ENCODE measurements at regions not wholly inside any gene's neighbourhood (a gene's known extent, or its start where the extent isn't known, plus 50 kb on each side); places are given as distances from the start of the nearest gene placed in this dataset.

GRCh38 chr20:57911512-57912226 lies 201.9 kb upstream of the PMEPA1 start:
- Histone ChIP-seq H3K4me1 (no peaks in the 10 kb centered on the region), H3K9me3 (no peaks in the 10 kb centered on the region), H3K36me3 (ENCODE audit: insufficient read depth in 1 of 2, low read depth in 1 of 2) (no peaks in the 10 kb centered on the region), H3K4me3 (no peak overlapping the region), H3K27me3 (ENCODE audit: insufficient read depth in 3 of 3, low read length in 2 of 3) (no peaks in the 10 kb centered on the region), H3K27ac (no peak overlapping the region)
- intact Hi-C loops (cut with DNase I): no loop called here
- WGBS, 3 donors: 88 to 90% (median 89%) methylated on average over 14 of the region's 14 CpGs
- ATAC-seq (no peak), DNase-seq (no peak)
- TF ChIP-seq CTCF (IDR thresholded peaks at IDR 0.05): no peak

GRCh38 chr20:57910716-57911115 lies 200.9 kb upstream of the PMEPA1 start:
- H3K4me1 ChIP-seq: no peaks in the 10 kb centered on the region
- no peak overlapping the region for H3K27ac ChIP-seq
- DNase-seq: no peak
- no peak overlapping the region for H3K4me3 ChIP-seq
- 94 to 100% (median 98%) methylated on average over 1 of the region's 1 CpG for WGBS, 3 donors
- H3K36me3 ChIP-seq (ENCODE audit: insufficient read depth in 1 of 2, low read depth in 1 of 2): no peaks in the 10 kb centered on the region
- TF ChIP-seq CTCF (IDR thresholded peaks at IDR 0.05): no peak
- no peak for ATAC-seq
- no peaks in the 10 kb centered on the region for H3K27me3 ChIP-seq (ENCODE audit: insufficient read depth in 3 of 3, low read length in 2 of 3)
- H3K9me3 ChIP-seq: no peaks in the 10 kb centered on the region
- intact Hi-C loops (cut with DNase I): no loop called here

DNA sequence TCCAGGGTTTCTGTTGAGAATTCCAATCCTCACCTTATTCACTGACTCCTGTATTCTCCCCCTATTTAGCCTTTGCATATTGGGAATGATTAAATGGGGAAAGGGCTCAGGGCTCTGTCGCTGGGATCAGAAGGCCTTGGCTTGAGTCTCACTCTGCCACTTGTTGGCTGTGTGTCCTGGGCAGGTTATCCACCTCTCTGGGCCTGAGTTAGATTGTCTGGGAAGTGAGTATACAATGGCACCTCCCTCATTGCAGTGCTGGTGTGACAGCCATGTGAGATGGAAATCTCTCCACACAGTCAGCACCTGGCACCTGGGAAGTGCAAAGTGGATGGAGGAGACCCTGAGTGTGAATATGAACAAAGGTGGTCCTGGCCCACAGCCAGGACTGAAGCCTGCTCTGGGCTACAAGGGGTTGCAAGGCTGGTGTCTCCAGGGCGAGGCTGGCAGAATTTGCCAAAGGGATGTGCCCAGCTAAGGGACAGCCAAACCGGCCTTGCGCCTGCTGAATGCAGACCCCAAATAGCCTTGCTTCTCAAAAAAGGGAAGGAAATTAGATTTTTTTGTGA lies 200.0 kb upstream of the PMEPA1 start:
- H3K27me3 ChIP-seq (ENCODE audit: insufficient read depth in 3 of 3, low read length in 2 of 3): no peaks in the 10 kb centered on the region
- H3K4me1 ChIP-seq: no peaks in the 10 kb centered on the region
- H3K27ac ChIP-seq: no peak overlapping the region
- ATAC-seq: no peak
- H3K4me3 ChIP-seq: no peak overlapping the region
- no peaks in the 10 kb centered on the region for H3K36me3 ChIP-seq (ENCODE audit: insufficient read depth in 1 of 2, low read depth in 1 of 2)
- intact Hi-C loops (cut with DNase I): no loop called here
- no peak for DNase-seq
- no peaks in the 10 kb centered on the region for H3K9me3 ChIP-seq
- 89 to 95% (median 93%) methylated on average over 4 of the region's 4 CpGs for WGBS, 3 donors
- no peak for TF ChIP-seq CTCF (IDR thresholded peaks at IDR 0.05)

DNA sequence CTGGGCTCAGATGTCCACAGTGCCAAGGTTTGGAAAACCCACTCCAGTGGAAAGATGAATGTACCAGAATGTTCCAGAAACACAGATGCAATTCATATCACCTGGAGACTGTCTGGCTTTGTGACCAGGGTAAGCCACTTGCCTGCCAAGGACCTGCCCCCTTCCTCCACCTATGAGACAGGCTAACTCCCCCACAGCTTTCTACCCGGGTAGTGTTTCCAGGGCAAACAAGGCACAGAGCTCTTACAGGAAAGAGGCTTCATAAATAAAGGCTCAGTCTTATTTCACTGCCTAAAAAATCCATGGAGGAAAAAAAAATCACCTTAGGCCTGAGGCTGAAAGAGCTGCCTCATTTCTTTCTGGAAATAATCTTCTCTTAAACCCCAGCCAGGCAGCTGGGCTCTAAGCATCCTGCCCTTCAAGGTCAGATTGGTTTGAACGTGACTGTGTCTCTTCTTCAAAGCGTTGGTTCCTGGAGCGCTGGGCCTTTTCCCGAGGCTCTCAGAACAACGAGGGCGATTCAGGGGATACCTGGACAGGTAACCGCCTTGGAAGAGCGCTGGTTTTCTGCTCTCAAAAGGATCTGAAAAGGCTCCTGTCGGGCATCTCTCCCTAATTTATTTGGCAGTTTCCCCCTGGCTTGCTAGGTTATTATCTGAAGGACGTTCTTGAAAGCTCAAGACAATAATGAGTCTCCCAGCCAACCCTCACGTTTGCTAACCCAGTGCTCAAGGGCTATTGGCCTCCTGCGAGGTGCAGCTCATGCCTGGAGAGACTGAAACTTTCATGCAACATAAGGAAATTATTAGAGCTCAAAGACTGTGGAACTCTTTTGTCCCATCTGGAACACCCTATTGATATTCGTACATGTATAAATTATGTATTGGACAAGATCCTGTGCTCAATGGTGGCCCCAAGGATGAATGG lies 199.2 kb upstream of the PMEPA1 start:
- WGBS, 3 donors: 73 to 81% (median 75%) methylated on average over 14 of the region's 14 CpGs
- DNase-seq (no peak), ATAC-seq (no peak)
- Histone ChIP-seq H3K4me3 (no peak overlapping the region), H3K4me1 (no peaks in the 10 kb centered on the region), H3K9me3 (no peaks in the 10 kb centered on the region), H3K36me3 (ENCODE audit: insufficient read depth in 1 of 2, low read depth in 1 of 2) (no peaks in the 10 kb centered on the region), H3K27ac (no peak overlapping the region), H3K27me3 (ENCODE audit: insufficient read depth in 3 of 3, low read length in 2 of 3) (no peaks in the 10 kb centered on the region)
- intact Hi-C loops (cut with DNase I): no loop called here
- no peak for TF ChIP-seq CTCF (IDR thresholded peaks at IDR 0.05)

Measured in psoas muscle (tissue), 7 donors.